Omental fat pad (tissue), 3 donors: ENCODE measurements at regions not wholly inside any gene's neighbourhood (a gene's known extent, or its start where the extent isn't known, plus 50 kb on each side); places are given as distances from the start of the nearest gene placed in this dataset.

Experiments used
- ATAC-seq: fragments of 150-250 bp; one replicate; pipeline ENCODE4 v1.9.1; 2016; ENCODE audit warnings: mild to moderate bottlenecking, moderate library complexity; ENCODE audit not compliant: low FRiP score
- DNase-seq: peaks from one replicate; pipeline ENCODE4 v3.0.0-alpha.2; 2019; ENCODE audit warnings: low spot score
- TF ChIP-seq, protein P1 (sequence below), 3 donors: fragments of 450-650 bp; IDR thresholded peaks; one replicate each; pipeline ENCODE4 v1.5.1; 2016 to 2017; ENCODE audit warnings: antibody characterized with exemption in 3 of 3, mild to moderate bottlenecking in 3 of 3, moderate library complexity in 2 of 3

DNA sequence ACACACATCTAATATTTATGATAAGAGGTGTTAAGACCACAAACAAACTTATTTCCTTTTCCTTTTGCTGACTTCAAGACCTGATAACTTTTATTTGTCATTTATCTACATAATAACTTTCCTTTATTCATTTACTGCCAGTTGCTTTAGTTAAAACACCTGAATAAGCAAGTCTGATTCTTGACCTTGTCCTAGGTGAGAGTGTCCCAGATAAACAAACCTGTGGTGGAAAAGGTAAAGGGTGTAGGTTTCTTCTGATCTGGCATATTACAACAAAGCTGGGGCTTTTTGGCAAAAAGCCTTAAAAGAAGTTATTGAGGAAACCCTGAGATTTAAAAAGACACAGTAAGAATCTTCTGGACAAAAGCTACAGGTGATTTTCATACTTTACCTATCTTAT is 191.5 kb downstream of the ZBBX start:
- no peak for DNase-seq
- TF ChIP-seq, protein P1, sequence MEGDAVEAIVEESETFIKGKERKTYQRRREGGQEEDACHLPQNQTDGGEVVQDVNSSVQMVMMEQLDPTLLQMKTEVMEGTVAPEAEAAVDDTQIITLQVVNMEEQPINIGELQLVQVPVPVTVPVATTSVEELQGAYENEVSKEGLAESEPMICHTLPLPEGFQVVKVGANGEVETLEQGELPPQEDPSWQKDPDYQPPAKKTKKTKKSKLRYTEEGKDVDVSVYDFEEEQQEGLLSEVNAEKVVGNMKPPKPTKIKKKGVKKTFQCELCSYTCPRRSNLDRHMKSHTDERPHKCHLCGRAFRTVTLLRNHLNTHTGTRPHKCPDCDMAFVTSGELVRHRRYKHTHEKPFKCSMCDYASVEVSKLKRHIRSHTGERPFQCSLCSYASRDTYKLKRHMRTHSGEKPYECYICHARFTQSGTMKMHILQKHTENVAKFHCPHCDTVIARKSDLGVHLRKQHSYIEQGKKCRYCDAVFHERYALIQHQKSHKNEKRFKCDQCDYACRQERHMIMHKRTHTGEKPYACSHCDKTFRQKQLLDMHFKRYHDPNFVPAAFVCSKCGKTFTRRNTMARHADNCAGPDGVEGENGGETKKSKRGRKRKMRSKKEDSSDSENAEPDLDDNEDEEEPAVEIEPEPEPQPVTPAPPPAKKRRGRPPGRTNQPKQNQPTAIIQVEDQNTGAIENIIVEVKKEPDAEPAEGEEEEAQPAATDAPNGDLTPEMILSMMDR (IDR thresholded peaks at IDR 0.05): no peak
- no peak for ATAC-seq

DNA sequence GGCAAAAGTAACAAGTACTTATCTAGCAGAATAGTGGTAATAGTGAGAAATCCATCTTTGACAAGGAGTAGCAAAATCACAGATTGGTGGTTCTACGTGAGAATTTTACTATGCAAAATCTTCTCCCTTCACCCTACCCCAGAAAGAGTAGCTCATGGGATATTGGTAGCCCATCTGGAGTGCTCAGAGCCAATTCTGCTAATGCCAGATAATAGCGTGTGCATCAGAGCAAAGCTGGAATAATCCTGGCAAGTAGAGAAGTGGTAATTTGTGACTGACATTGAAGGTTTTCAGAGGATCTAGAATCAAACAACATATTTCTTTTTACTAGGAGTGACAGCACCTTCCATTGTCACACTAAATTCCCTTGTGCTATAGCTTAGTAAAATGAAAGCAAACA is 192.9 kb downstream of the ZBBX start:
- TF ChIP-seq, protein P1 (IDR thresholded peaks at IDR 0.05): no peak

DNA sequence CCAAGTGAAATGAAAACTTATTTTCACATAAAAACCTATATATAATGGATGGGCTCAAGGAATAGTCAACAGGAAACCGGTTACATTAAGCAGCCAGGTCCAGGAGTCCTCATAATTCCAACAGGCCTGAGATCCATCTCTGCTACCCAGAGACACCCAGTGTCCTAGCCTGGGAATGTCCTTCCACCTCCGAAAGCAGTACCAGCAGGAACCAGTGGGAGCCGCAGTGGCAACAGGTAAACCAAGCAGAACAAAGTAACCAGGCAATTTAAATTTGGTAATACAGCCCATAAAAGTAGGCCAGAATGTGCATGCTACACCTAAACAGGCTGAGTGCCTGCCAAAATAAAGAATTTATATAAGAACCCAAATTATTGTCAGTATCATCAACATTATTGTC is 195.6 kb downstream of the ZBBX start:
- TF ChIP-seq, protein P1 (IDR thresholded peaks at IDR 0.05): no peak
- no peak for DNase-seq

More for the DNA sequence above, 192.9 kb downstream of the ZBBX start:
- ATAC-seq: no peak
- DNase-seq: no peak

DNA sequence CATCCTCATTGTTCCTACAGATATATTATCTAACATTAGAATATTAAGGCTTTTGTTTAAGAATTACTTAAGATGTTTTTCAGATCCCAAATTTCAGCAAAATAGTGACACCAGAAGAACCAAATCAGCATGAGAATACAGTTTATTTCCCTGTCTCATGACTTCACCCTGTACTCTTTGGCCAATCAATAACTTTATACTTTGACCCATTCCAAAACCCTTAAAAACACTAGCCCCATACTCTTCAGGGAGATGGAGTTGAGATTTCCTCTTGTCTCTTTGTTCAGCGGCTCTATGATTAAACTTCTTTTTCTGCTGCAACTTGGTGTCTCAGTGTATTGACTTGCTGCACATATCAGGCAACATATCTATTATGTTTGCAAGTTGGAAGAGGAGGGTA is 207.7 kb downstream of the ZBBX start:
- ATAC-seq: no peak
- TF ChIP-seq, protein P1 (IDR thresholded peaks at IDR 0.05): no peak
- no peak for DNase-seq

More for the DNA sequence above, 195.6 kb downstream of the ZBBX start:
- no peak for ATAC-seq

DNA sequence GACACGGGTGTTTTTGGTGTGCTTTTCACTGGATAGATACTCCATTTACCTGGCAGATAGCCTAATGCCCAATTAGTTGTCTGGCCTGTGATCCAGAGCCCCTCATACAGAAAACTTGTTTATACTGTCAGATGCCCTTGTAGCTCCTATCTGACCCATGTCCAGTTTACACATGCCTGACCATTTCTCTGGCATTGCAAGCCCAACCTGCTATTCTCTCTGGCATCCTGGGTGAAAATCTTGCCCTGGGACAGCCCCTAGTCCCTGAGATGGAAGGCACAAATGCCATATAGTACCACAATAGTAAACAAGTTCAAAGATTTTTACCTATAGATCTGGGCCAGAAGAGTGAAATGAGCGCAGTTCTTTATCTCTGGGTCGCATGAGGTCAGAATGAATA is 212.6 kb downstream of the ZBBX start:
- no peak for ATAC-seq
- DNase-seq: no peak
- TF ChIP-seq, protein P1 (IDR thresholded peaks at IDR 0.05): no peak

DNA sequence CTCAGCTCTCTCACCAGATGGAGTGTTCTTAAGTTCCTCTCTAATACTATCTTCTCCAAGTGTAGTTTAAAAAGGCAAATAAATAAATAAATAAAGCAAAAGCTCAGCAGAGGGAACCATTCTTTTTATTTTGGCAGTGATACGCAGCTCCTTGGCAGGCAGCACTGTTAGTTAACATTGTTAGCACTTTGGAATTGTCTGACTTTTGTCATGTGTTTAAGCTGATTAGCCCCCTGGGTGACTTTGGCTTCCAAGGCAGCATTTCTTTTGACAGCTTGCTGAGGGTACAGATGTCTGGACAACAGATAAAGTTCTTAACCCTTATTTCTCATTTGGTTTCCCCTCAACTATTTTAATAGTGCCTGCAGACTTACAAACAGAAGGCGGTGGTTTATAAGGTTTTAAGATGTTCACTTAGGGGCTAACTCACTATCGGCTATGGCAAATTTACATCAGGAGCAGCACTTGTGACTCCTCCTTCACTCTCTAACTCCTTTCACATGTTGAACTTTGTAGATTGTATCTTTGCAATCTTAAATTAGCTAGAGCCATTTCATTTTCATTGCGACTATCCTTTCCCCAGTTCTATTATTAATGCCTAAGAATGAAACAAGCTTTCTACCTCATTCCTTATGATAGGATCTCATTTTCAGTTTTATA is 213.4 kb downstream of the ZBBX start:
- ATAC-seq: no peak
- no peak for DNase-seq

DNA sequence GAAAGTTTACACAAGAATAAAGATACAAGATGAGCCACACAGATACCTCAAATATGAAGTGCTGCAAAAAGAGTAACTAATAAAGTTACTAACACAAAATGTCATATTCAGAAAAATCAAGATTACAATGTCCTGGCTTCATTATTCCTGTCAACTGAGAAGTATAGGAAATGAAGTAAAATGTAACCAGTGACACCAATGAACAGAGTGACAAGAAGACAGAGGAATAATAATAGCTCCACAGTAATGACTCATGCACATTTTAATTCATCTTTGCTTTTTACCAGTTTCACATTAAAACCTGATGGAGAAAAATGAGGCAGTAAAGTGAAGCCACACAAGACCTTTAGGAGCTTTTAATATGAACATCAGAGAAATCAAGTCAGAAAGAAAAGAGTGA is 214.1 kb downstream of the ZBBX start:
- ATAC-seq (no peak), DNase-seq (no peak)
- TF ChIP-seq, protein P1 (IDR thresholded peaks at IDR 0.05): no peak

More for the DNA sequence above, 213.4 kb downstream of the ZBBX start:
- TF ChIP-seq, protein P1 (IDR thresholded peaks at IDR 0.05): no peak
